ENCODE measurements at regions not wholly inside any gene's neighbourhood (a gene's known extent, or its start where the extent isn't known, plus 50 kb on each side); places are given as distances from the start of the nearest gene placed in this dataset.

DNA sequence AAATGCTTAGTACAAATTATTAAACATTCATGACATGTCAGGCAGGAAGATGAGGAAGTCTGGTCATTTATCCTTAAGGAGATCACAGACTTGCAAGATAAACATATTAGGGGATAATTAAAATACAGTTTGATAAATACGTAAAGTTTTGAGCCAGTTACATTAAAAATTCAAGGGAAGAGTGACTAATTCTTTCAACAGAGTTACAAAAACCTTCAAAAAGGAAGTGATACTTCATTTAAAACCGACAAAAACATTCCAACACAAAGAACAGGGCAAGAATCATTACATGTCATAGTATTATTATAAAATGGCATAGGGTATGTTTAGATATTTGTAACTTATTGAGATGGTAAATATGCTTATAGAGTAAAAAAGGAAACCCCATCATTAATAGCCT, 636.0 kb downstream of the NR4A2 start:
- Histone ChIP-seq H3K23ac (ENCODE audit: insufficient read length, low read depth, low read length) (no peak overlapping the region), H3K27me3 (ENCODE audit: insufficient read depth, low read length) (no peaks in the 10 kb centered on the region), H3K79me1 (ENCODE audit: insufficient read depth, low read depth, low read length, poor library complexity, severe bottlenecking) (no peaks in the 10 kb centered on the region), H2BK5ac (ENCODE audit: insufficient read length, low read length) (no peak overlapping the region), H3K4ac (ENCODE audit: low read depth, low read length) (no peak overlapping the region), H3K27ac (ENCODE audit: insufficient read length, low read depth, low read length) (no peak overlapping the region), H3K23me2 (ENCODE audit: insufficient read length, low read depth, low read length, poor library complexity, severe bottlenecking) (no peaks in the 10 kb centered on the region), H3K79me2 (ENCODE audit: insufficient read depth, low read length) (no peaks in the 10 kb centered on the region), H3K18ac (ENCODE audit: insufficient read length, low read depth, low read length) (no peak overlapping the region), H2BK15ac (ENCODE audit: low read depth, low read length) (no peak overlapping the region), H3K9me3 (ENCODE audit: control insufficient read depth, low read depth, low read length) (no peaks in the 10 kb centered on the region), H3K14ac (ENCODE audit: insufficient read depth, low read length) (no peak overlapping the region), H2BK12ac (ENCODE audit: insufficient read length, low read depth, low read length) (no peak overlapping the region), H4K5ac (ENCODE audit: insufficient read length, low read depth, low read length) (no peak overlapping the region), H2AK5ac (ENCODE audit: insufficient read length, low read length) (no peak overlapping the region), H3K56ac (ENCODE audit: insufficient read length, low read depth, low read length) (no peak overlapping the region), H4K91ac (ENCODE audit: insufficient read length, low read depth, low read length) (no peak overlapping the region), H2BK20ac (ENCODE audit: low read depth, low read length, poor library complexity, severe bottlenecking) (no peak overlapping the region), H4K20me1 (ENCODE audit: control insufficient read depth, insufficient read depth, insufficient read length) (no peaks in the 10 kb centered on the region), H3K4me1 (ENCODE audit: insufficient read depth, low read length) (no peaks in the 10 kb centered on the region), H4K8ac (replicated peaks; ENCODE audit: insufficient read length, low read depth, low read length) (no peak overlapping the region), H2BK120ac (ENCODE audit: low read depth, low read length, poor library complexity, severe bottlenecking) (no peak overlapping the region), H3K9ac (ENCODE audit: extremely low read depth, insufficient read length, low read length) (no peak overlapping the region), H3K4me2 (ENCODE audit: insufficient read depth, insufficient read length, low read length) (no peak overlapping the region), H2AFZ (ENCODE audit: low read length) (no peak overlapping the region), H3T11ph (ENCODE audit: low read length) (no peak overlapping the region)
- no peak for DNase-seq
- Mint-ChIP-seq H3K4me3 (no peak overlapping the region), H3K9me3 (no peaks in the 10 kb centered on the region), H3K27ac (no peak overlapping the region), H3K4me1 (no peaks in the 10 kb centered on the region), H3K36me3 (ENCODE audit: insufficient read depth in 1 of 3, low read depth in 3 of 3) (peaks cover 0 to 2% (median 0%) of the 10 kb centered on the region in 3 experiments; a peak in 1 of 7 replicates), H3K27me3 (ENCODE audit: low read depth) (no peaks in the 10 kb centered on the region)
- no peak for TF ChIP-seq CTCF (conservative IDR thresholded peaks at IDR 0.05)
- WGBS (ENCODE audit: extremely low coverage, insufficient read length, low lambda C conversion rate), result no CpG with 5 or more reads among the region's 2 CpGs

Measured in H9 (cell line).